Stimulated activated CD8-positive, alpha-beta memory T cell treated with anti-CD3 and anti-CD28 coated beads, Interleukin-15, amount 100 ng/mL, for 4 hours (primary cell): ENCODE measurements at regions not wholly inside any gene's neighbourhood (a gene's known extent, or its start where the extent isn't known, plus 50 kb on each side); places are given as distances from the start of the nearest gene placed in this dataset.
"Not testable (repeated sequence)": the region's sequence is repeated elsewhere in the genome, so short reads cannot be mapped to it uniquely, and the experiment has no call there.

Source experiments
- DNase-seq, 2 donors: peaks; one replicate each; pipeline ENCODE4 v3.0.0-alpha.2; 2020; ENCODE audit warnings: low read depth in 2 of 2

DNA sequence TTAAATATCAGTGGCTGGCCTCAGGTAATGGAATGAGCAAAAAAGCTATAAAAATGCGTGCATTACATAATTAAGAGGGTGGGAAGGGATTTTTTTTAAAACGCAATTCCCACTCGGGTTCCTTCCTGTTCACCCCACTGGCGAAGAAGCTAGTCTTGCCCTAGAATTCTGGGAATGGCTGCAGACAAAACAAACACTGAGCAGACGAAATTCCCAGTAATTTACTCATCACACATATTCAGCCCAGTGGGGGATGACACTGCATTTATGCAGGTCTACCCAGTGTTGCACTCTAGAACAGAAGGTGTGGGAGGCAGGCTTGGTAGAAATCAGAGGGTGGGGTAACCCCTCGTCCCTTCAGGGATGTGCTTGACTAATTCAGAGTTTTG lies 2695.0 kb upstream of the DEFB115 start:
- no peak for DNase-seq

DNA sequence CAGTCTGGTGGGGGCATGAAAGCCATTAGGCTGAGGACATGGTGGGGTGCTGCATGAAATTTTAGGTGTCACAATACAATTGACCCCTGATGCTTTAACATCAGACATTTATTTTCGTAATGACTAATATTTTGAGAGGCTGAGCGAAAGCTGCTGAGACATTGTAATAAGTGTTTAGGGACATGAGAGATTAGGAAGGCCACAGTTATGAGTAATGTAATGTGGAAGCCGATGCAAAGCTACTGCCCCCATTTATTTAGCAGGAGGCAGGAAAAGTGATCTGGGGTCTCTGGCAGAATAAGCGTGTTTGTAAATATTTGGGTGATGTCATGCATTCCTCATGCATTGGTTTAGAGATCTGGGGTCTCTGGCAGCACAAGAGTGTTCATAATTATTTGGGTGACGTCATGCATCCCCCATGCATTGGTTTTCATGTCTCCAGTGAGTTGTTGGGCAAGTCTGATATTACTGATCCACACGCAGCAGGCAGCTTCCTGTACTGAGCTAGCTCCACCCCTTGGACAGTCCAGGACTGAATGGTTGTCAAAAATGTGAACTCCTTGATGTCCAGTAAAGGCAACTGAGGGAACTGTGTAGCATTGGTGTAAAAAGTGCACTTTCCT lies 2694.5 kb upstream of the DEFB115 start:
- not testable (repeated sequence) for DNase-seq

DNA sequence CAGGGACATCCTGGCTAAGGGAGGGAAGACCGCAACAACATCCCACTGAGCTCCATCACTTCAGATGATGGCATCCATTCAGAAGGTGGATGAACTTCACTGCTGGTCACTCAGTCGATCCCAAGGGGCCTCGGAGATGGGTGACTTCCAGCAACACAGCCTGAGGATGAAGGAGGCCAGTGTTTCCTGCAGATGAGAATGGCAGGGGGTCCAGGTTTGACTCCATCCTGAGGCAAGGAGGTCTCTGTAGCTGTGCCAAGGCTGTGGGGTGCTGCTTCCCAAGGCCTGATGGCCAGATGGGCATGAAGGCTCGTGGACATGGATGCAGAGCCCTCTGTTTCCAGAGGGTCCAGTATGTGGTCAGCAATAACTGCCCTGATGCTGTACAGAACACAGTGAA lies 2693.4 kb upstream of the DEFB115 start:
- DNase-seq = not testable (repeated sequence)

- DNase-seq = not testable (repeated sequence)
These were observed 2692.6 kb upstream of the DEFB115 start for GRCh38 chr20:28564688-28565463.

DNA sequence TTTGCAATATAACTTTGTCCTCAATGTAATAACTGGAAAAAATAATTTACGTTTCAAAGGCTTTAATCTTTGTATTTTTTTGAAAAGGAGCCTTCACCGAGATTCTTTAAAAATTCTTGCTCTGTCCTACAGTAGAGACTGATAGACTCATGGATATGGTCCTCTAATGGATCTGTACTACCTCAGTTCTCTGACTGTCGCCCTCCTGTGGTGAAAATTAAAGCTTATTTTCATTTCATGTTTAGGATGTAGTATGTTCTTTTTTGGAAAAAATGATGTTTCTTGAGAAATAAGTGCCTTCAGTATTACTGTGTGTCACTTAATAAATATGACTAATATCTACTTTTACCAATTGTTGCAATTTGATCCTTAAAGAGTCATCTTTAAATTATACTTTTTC lies 2681.5 kb upstream of the DEFB115 start:
- not testable (repeated sequence) for DNase-seq

GRCh38 chr20:28591680-28592079 lies 2665.8 kb upstream of the DEFB115 start:
- not testable (repeated sequence) for DNase-seq

- DNase-seq = not testable (repeated sequence)
These were observed 2664.1 kb upstream of the DEFB115 start for GRCh38 chr20:28593383-28593782.

- not testable (repeated sequence) for DNase-seq
These were observed 2663.0 kb upstream of the DEFB115 start for GRCh38 chr20:28594476-28594875.

- DNase-seq = not testable (repeated sequence)
These were observed 2655.5 kb upstream of the DEFB115 start for GRCh38 chr20:28602006-28602402.

DNA sequence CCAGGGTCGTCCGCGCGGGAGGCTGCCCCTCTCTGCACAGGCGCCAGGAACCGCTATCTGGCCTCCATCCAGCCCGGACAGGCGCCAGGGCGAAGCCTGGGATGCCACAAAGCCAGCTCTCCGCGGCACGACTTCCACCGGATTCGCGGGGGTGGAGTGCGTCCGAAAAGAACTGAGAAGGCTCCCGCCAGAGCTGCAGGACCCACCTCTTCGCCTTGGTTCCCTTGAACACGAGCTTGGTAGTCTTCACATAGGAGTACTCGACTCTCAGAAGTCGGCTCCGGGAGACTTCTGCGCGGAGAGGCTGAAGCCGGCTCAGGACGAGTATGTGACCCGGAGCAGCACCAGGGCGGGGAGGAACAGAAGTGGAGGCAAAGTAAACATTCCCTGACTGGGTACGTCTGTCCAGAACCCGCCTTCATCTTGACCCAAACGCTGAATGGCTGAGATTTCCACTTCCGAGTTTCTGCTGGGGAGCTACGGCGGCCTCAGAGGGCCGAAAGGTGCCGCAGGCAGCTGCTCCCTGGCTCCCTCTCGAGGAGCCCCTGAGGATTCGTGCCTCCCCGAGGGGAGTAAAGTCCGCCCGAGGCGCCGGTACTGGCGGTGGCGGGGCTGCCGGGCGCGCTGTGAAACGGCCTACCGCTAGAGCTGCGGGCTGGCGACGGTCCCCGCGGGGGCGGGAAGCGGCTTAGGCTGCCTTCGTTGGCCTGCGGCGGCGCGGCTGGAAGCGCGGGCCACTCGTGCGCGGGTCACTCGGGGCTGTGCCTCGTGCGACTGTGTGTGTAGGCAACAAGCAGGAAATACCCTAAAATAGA lies 2654.9 kb upstream of the DEFB115 start:
- DNase-seq = peak; percentile 60 to 62

DNA sequence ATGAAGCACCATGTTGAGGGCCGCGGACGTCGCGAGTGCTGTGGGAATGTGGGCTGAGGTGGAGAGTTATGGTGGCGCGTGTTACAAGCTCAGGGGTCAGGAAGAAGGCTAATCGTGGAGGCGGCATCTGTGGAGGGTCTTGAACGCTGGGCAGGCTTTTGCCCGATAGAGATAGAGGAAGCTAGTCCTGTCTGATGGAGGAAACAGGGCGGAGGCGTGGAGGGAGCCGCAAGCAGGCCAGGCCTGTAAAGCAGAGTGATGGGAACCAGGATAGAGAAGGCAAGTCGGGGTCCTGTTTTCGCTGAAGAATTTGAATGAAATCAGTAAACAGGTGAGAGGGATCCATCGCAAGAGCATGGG lies 2654.3 kb upstream of the DEFB115 start:
- not testable (repeated sequence) for DNase-seq

GRCh38 chr20:28616354-28616753 lies 2641.1 kb upstream of the DEFB115 start:
- DNase-seq = no peak

- not testable (repeated sequence) for DNase-seq
These were observed 2637.4 kb upstream of the DEFB115 start for GRCh38 chr20:28619956-28620651.

DNA sequence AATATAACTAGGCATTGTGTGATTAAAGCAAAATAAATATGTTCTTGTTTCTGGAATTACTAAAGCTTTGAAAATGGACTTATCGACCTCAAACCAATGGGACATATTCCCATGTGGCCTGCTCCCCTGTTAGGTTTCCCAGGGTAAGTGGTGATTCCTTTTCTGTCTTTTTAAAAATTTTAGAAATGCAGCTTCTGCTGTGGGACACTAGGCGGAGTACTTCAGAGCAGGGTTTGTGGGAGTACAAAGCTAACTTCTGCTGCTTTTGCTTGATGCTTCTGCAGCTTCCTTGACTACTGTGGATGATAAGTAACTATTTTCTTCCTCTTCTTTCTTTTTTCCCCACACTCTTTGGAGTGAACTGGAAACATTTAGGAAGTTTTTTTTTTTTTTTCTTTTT lies 2632.4 kb upstream of the DEFB115 start:
- DNase-seq = not testable (repeated sequence)

GRCh38 chr20:28640831-28641230 lies 2616.6 kb upstream of the DEFB115 start:
- DNase-seq = not testable (repeated sequence)
